Left lung (tissue), 4 donors: ENCODE measurements at regions not wholly inside any gene's neighbourhood (a gene's known extent, or its start where the extent isn't known, plus 50 kb on each side); places are given as distances from the start of the nearest gene placed in this dataset.

Experiments used
- ATAC-seq: fragments of 200-7000 bp; cut with Tn5 transposase; one replicate; pipeline ENCODE4 v1.9.1; 2020; ENCODE audit warnings: moderate library complexity
- DNase-seq, 4 donors: peaks; one replicate each; pipeline ENCODE4 v3.0.0-alpha.2; 2013 to 2020
- H3K27ac ChIP-seq, 2 donors: fragments of 200-600 bp; sonication (generic) in 1 of 2; one replicate each; pipeline versions ENCODE4 v1.5.0 to v1.8.0; 2020 to 2021
- H3K27me3 ChIP-seq, 2 donors: fragments of 200-600 bp; sonication (generic) in 1 of 2; one replicate each; pipeline versions ENCODE4 v1.5.0 to v1.8.0; 2020 to 2021
- H3K36me3 ChIP-seq, 2 donors: fragments of 200-600 bp; sonication (generic) in 1 of 2; one replicate each; pipeline versions ENCODE4 v1.5.0 to v1.8.0; 2020 to 2021
- H3K4me1 ChIP-seq, 2 donors: fragments of 200-600 bp; one replicate each; pipeline ENCODE4 v1.8.0; 2021
- H3K4me3 ChIP-seq, 2 donors: fragments of 200-600 bp; sonication (generic) in 1 of 2; one replicate each; pipeline versions ENCODE4 v1.5.0 to v1.8.0; 2020 to 2021; ENCODE audit warnings: mild to moderate bottlenecking in 1 of 2
- H3K9me3 ChIP-seq, 2 donors: fragments of 200-600 bp; sonication (generic) in 1 of 2; one replicate each; pipeline versions ENCODE4 v1.5.0 to v1.8.0; 2020 to 2021
- CTCF ChIP-seq, 2 donors: fragments of 200-600 bp; sonication (generic) in 1 of 2; IDR thresholded peaks; one replicate each; pipeline versions ENCODE4 v1.5.0 to v1.8.0; 2021; ENCODE audit warnings: antibody characterized with exemption in 2 of 2
- intact Hi-C, 2 donors: fragments of 100-400 bp; cut with DNase I; formaldehyde crosslinking; loops; one replicate each; pipeline versions ENCODE4 v1.11.2 to v1.14.2; 2022
- donor health status: DM: no; HTN: yes; CAD: no.
- donor health status: DM: no; HTN: no; CAD: no.

- peaks cover 2% of the 10 kb centered on the region in 2 donors for H3K4me1 ChIP-seq
- H3K27me3 ChIP-seq = no peaks in the 10 kb centered on the region
- H3K36me3 ChIP-seq = no peaks in the 10 kb centered on the region
- intact Hi-C loops = no loop called here
- no peak for TF ChIP-seq CTCF (IDR thresholded peaks at IDR 0.05)
- H3K4me3 ChIP-seq = no peak overlapping the region
- peaks cover 0 to 20% of the 10 kb centered on the region in 2 donors for H3K9me3 ChIP-seq
- DNase-seq (peak in 1 of 4 donors; percentile 75), ATAC-seq (no peak)
- no peak overlapping the region for H3K27ac ChIP-seq
Observed at GRCh38 chr2:240364582-240364960, 70.9 kb upstream of the GPC1 start.

- Histone ChIP-seq H3K9me3 (peaks cover 0 to 14% of the 10 kb centered on the region in 2 donors), H3K36me3 (no peaks in the 10 kb centered on the region), H3K27me3 (no peaks in the 10 kb centered on the region), H3K27ac (no peak overlapping the region), H3K4me3 (no peak overlapping the region), H3K4me1 (peaks cover 6 to 8% of the 10 kb centered on the region in 2 donors)
- DNase-seq (peak in 1 of 4 donors; percentile 71), ATAC-seq (no peak)
- no peak for TF ChIP-seq CTCF (IDR thresholded peaks at IDR 0.05)
- intact Hi-C loops = no loop called here
Observed at GRCh38 chr2:240364961-240365775, 70.3 kb upstream of the GPC1 start.

GRCh38 chr2:240365971-240366471 lies 69.4 kb upstream of the GPC1 start:
- no peak overlapping the region for H3K4me3 ChIP-seq
- no peaks in the 10 kb centered on the region for H3K36me3 ChIP-seq
- peak in 1 of 4 donors; percentile 54 for DNase-seq
- H3K27ac ChIP-seq = no peak overlapping the region
- intact Hi-C loops = no loop called here
- peaks cover 0 to 7% of the 10 kb centered on the region in 2 donors for H3K9me3 ChIP-seq
- peaks cover 6 to 10% of the 10 kb centered on the region in 2 donors for H3K4me1 ChIP-seq
- H3K27me3 ChIP-seq = no peaks in the 10 kb centered on the region
- ATAC-seq = no peak
- TF ChIP-seq CTCF (IDR thresholded peaks at IDR 0.05) = no peak

GRCh38 chr2:240366901-240367300 lies 68.6 kb upstream of the GPC1 start:
- intact Hi-C loops = no loop called here
- no peak overlapping the region for H3K4me3 ChIP-seq
- no peaks in the 10 kb centered on the region for H3K27me3 ChIP-seq
- H3K36me3 ChIP-seq = no peaks in the 10 kb centered on the region
- H3K27ac ChIP-seq = no peak overlapping the region
- no peaks in the 10 kb centered on the region for H3K9me3 ChIP-seq
- DNase-seq (no peak), ATAC-seq (no peak)
- TF ChIP-seq CTCF (IDR thresholded peaks at IDR 0.05) = no peak
- H3K4me1 ChIP-seq = peaks cover 6 to 10% of the 10 kb centered on the region in 2 donors

- H3K4me3 ChIP-seq = no peak overlapping the region
- peaks cover 6 to 10% of the 10 kb centered on the region in 2 donors for H3K4me1 ChIP-seq
- DNase-seq (peak in 1 of 4 donors; percentile 73), ATAC-seq (no peak)
- H3K36me3 ChIP-seq = no peaks in the 10 kb centered on the region
- H3K27me3 ChIP-seq = no peaks in the 10 kb centered on the region
- TF ChIP-seq CTCF (IDR thresholded peaks at IDR 0.05) = no peak
- intact Hi-C loops = no loop called here
- no peak overlapping the region for H3K27ac ChIP-seq
- no peaks in the 10 kb centered on the region for H3K9me3 ChIP-seq
Observed at GRCh38 chr2:240367721-240368120, 67.7 kb upstream of the GPC1 start.
